OCI-LY3 (cell line): ENCODE measurements at regions not wholly inside any gene's neighbourhood (a gene's known extent, or its start where the extent isn't known, plus 50 kb on each side); places are given as distances from the start of the nearest gene placed in this dataset.

Source experiments
- CTCF ChIP-seq: fragments of 200-600, 300-600 bp; sonication (generic); IDR thresholded peaks from 2 replicates; pipeline ENCODE4 v1.5.1; 2014; ENCODE audit warnings: antibody characterized with exemption, low read length, low read depth
- EZH2phosphoT487 ChIP-seq: fragments of 200-600 bp; shearing (Covaris generic); IDR thresholded peaks from 2 replicates; pipeline ENCODE4 v1.6.1; 2018; ENCODE audit warnings: antibody characterized with exemption, mixed run types, low read depth

GRCh38 chr14:27668531-27668930 lies 1070.7 kb upstream of the NOVA1 start:
- TF ChIP-seq CTCF (no peak), EZH2phosphoT487 (no peak)
